Keratinocyte (primary cell): ENCODE measurements at regions not wholly inside any gene's neighbourhood (a gene's known extent, or its start where the extent isn't known, plus 50 kb on each side); places are given as distances from the start of the nearest gene placed in this dataset.

Experiments used
- CTCF ChIP-seq, 3 experiments: IDR thresholded peaks in 1 of 3; conservative IDR thresholded peaks in 1 of 3; optimal IDR thresholded peaks in 1 of 3; 2 replicates in 2 of 3; 3 replicates in 1 of 3; pipeline versions ENCODE3 to v1.5.1; 2011; ENCODE audit warnings: low read length in 3 of 3, mild to moderate bottlenecking in 3 of 3, moderate library complexity in 2 of 3, control low read depth in 1 of 3, inconsistent platforms in 1 of 3; ENCODE audit not compliant: insufficient read depth in 2 of 3; ENCODE audit errors: extremely low read depth in 1 of 3
- EZH2 ChIP-seq: IDR thresholded peaks from one replicate; pipeline ENCODE4 v1.6.1; 2012; ENCODE audit warnings: inconsistent platforms, mild to moderate bottlenecking, low read length, moderate library complexity

- TF ChIP-seq CTCF (optimal IDR thresholded peaks at IDR 0.05 in 1 of 3, IDR thresholded peaks at IDR 0.05 in 1 of 3, conservative IDR thresholded peaks at IDR 0.05 in 1 of 3; ENCODE audit: extremely low read depth in 1 of 3, insufficient read depth in 2 of 3, low read length in 3 of 3) (no peak), EZH2 (no peak)
Measured at GRCh38 chr16:79964104-79964503, 363.6 kb upstream of the MAF start.
